NT2/D1 (cell line): ENCODE measurements at regions not wholly inside any gene's neighbourhood (a gene's known extent, or its start where the extent isn't known, plus 50 kb on each side); places are given as distances from the start of the nearest gene placed in this dataset.

Source experiments
- SUZ12 ChIP-seq: IDR thresholded peaks from 2 replicates; pipeline ENCODE4 v1.6.1; 2011; ENCODE audit not compliant: insufficient read length, insufficient read depth; ENCODE audit errors: extremely low read depth
- YY1 ChIP-seq: IDR thresholded peaks from 2 replicates; pipeline ENCODE4 v1.6.1; 2011; ENCODE audit not compliant: insufficient read length, insufficient read depth
- ZNF274 ChIP-seq: IDR thresholded peaks from 2 replicates; pipeline ENCODE4 v1.6.1; 2011; ENCODE audit warnings: mild to moderate bottlenecking, low read depth, low read length

- TF ChIP-seq SUZ12 (no peak), ZNF274 (no peak), YY1 (no peak)
Measured at GRCh38 chr2:33728106-33728505, 129.0 kb upstream of the FAM98A start.
